AML-193 (cell line): ENCODE measurements at regions not wholly inside any gene's neighbourhood (a gene's known extent, or its start where the extent isn't known, plus 50 kb on each side); places are given as distances from the start of the nearest gene placed in this dataset.
"Not testable (repeated sequence)": the region's sequence is repeated elsewhere in the genome, so short reads cannot be mapped to it uniquely, and the experiment has no call there.

Experiments used
- DNase-seq, 2 experiments: peaks; one replicate each; lab custom pipeline; 2025; lab: John Stamatoyannopoulos, UW

DNA sequence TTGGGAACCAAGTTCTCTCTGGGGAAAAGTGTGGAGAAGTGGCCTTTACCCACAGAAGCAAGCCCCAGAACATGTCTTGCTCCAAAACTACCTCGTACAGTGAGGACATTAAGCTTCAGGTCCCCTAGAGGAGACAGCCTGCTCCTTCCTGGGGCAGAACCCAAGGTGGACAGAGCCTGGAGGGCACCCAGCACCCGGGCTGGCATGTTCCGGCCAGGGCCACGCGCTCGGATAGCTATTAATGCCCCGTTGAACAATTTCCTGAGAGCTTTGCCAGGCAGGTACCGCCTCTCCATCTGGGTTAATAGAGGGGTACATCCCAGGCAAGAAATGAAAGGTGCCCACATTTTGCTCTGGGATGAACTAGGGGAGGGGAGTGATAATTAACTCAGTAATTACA, 169.0 kb upstream of the GRK3 start:
- DNase-seq: no peak

DNA sequence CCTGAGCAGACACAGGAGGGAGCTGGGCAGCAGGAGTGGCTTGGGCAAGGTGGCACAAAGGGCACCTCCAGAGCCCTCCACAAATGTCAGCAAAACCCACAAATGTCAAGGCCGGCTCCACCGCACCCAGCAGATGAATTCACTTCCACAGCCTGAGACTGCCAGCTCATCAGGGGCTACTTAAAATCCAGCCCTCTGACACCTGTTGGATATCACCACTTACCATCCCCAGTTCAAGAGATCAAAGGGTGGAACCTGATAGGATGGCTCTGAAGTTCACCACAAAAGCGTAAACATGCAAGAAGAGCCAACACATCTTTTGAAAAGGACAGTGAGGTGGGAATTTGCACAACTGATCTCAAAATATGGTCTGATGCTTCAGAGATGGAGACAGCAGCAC, 168.6 kb upstream of the GRK3 start:
- no peak for DNase-seq

- no peak for DNase-seq
Measured at GRCh38 chr22:25396615-25397200, 167.8 kb upstream of the GRK3 start.

DNA sequence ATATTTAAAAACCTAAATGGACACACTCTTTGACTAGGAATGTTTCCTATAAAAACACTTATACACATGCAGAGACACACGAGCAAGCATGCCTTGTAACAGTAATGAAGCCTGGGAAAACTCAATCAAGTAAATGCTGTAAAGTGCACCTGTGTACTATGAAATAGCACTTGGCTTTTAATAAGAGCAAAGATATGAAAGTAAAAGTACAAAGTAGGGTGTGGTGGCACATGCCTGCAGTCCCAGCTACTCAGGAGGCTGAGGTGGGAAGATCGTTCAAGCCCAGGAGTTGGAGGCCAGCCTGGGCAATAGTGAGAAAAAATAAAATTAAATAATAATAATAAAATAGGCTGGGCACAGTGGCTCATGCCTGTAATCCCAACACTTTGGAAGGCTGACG, 166.9 kb upstream of the GRK3 start:
- no peak for DNase-seq

DNA sequence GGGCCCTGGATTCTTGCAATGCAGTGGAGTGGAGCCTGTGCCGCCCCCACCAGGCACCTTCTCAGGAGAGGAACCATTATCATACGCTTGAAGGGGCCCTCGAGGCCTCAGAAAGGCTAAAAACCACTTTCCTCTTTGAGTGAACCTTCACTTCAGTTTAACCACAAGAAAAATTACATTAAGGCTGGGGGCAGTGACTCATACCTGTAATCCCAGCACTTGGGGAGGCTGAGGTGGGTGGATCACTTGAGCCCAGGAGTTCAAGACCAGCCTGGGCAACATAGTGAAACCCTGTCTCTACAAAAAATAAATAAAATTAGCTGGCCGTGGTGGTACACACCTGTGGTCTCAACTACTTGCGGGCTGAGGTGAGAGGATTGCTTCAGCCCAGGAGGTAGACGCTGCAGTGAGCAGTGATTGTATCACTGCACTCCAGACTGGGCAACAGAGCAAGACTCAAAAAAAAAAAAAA, 165.8 kb upstream of the GRK3 start:
- DNase-seq: peak; percentile 3 to 22

GRCh38 chr22:25399649-25400151, 164.8 kb upstream of the GRK3 start:
- DNase-seq: no peak

DNA sequence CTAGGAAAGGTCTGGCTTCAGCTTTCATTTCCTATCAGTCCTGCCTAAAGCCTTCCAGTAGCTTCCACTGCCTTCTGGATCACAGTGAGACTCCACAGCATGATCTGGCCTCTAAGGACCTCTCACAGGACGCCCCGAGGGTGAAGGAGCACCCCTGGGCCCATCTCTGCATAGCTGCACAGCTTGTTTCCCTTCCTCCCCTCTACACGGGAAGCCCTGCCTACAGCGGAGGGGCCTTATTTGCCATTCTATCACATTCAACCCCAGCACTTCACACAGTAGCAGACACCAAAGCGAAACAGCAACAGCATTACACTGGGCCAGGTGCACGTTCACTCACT, 162.3 kb upstream of the GRK3 start:
- DNase-seq: no peak

- no peak for DNase-seq
Measured at GRCh38 chr22:25402501-25403283, 161.8 kb upstream of the GRK3 start.

- no peak for DNase-seq
Measured at GRCh38 chr22:25403284-25403810, 161.1 kb upstream of the GRK3 start.

- DNase-seq: peak; percentile 34 to 42
Measured at GRCh38 chr22:25403811-25404471, 160.5 kb upstream of the GRK3 start.

DNA sequence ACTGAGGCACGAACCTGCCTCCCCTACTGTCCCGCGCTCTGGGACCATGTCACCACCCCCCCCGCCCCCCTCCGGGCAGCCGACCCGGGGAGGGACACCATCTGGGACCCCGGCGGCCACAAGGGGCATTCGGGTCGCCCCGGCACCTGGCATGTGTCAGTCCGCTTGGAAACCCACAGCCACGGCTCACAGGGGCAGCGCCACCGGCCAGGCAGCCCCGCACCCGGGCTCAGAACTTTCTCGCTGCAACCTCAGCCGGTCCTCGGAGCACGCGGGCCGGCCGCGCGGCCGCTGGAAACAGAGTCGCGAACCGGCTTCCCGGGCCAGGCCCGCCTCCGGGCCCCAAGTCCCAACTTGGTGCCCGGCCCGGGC, 159.9 kb upstream of the GRK3 start:
- no peak for DNase-seq

GRCh38 chr22:25404928-25405816, 159.3 kb upstream of the GRK3 start:
- peak; percentile 41 to 48 for DNase-seq

DNA sequence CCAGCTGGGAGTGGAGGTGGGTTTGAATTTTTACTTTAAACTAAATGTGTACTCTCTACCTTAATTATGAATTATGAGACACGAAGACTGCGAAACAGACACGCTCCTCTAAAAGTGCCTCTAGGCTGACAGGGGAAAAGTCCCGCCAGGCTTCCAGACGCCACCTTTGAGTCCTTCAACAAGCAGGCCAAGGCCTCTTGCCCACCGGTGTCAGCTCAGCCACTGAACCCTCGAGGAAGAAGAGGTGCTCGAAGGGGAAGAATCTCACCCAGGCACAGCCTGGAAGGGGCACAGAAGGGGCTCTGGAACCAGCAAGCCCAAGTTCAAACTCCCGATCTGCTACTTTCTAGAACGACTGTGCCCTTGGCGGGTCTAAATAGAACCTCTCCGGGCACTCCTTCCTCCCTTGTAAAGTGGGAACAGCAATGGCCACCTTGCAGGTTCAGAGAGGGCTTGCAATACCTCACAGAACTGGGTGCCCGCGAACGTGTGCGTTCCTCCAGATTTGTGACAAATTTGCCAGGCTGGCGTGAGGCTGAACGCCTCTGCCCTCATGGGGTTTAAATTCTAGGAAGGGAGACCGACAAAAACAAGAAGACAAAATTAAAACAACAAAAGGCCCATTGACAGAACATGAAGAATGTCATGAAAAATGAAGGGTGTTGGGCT, 158.5 kb upstream of the GRK3 start:
- DNase-seq: no peak

DNA sequence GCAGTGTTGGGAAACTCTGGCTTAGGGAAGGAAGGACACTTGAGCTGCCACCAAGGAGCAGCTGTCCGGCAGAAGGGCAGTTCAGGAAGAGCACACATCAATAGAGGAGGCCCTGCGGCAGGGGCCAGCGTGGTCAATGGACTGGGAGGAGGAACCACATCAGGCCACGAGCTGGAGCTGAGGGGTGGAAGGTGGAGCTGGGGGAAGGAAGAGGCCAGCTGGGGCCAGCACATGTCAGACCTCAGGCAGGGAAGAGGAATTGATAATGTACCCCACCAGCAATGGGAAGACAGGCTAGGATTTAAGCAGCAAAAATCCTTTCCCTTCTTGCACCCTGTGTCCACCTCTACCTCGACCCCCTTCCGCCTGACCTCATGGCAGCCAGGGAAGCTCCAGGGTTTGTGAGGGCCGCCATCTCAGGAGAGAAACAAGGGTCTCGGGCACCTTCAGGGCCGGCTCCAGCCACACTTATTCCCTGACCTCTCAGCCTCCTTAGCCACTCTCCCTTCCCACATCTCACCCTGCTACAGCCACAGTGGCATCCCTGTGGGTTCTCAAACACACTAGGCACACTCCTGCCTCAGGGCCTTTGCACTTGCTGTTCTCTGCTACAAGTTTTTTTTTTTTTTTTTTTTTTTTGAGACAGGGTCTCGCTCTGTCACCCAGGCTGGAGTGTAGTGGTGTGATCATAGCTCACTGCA, 157.8 kb upstream of the GRK3 start:
- DNase-seq: peak in 1 of 2 experiments; percentile 6

GRCh38 chr22:25407226-25407858, 157.1 kb upstream of the GRK3 start:
- no peak for DNase-seq

DNA sequence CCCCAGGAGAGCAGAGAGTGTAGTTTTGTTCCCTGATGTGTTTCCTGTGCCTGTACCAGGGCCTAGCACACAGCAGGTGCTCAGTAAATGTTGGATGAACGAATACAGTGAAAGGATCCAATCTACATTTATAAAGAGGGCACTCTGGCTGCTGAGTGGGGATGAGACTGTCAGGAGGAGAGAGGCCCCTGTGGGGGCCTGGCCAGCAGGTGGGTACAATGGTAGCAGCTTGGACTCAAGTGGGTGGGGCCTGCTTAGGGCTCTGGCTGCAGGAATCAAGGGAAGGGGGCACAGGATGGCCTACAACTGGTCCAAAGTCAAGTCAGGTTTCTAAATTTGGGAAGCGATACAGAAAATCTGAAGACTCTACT, 156.6 kb upstream of the GRK3 start:
- DNase-seq: no peak

- no peak for DNase-seq
Measured at GRCh38 chr22:25409240-25409639, 155.2 kb upstream of the GRK3 start.

- DNase-seq: no peak
Measured at GRCh38 chr22:25410849-25411248, 153.6 kb upstream of the GRK3 start.

DNA sequence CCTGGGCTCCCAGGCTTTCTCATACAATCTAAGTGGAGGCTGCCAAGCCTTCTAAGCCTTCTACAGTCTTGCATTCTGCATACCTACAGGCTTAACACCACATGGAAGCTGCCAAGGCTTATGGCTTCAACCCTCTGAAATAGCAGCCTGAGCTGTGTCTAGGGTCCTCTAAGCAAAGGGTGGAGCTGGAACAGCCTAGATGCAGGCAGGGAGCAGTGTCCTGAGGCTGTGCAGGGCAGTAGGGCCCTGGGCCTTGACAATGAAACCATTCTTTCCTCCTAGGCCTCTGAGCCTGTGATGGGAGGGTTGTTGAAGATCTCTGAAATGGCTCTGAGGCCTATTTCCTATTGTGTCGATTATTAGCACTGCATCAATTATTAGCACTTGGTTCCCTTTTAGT, 150.9 kb upstream of the GRK3 start:
- no peak for DNase-seq

DNA sequence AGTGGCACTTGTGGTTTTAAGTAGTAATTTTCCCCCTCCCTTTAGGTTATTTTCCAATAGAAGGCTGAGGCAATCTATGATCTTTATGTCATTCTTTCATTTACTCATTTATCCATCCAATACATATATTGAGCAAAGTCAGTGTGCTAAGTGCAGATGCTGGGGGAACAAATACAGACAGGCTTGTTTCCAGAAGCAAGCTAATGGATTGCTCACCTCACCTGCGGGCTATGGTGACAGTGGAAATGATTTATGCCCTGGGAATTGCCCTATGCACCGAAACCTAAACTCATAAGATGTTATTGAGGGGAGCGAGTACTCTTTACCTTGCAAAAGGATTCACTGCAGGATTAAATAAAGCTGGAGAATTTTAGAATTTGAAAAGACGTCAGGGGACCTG, 148.7 kb upstream of the GRK3 start:
- DNase-seq: not testable (repeated sequence)
